H1 (cell line): ENCODE measurements at regions not wholly inside any gene's neighbourhood (a gene's known extent, or its start where the extent isn't known, plus 50 kb on each side); places are given as distances from the start of the nearest gene placed in this dataset.

ENCODE experiments used
- CTCF ChIA-PET: fragments of 300-600 bp; sonication (Branson Sonifier 250); formaldehyde crosslinking; loops from one replicate; lab custom pipeline; 2021; ENCODE audit not compliant: partially characterized antibody; lab: Charles Lee
- POLR2A ChIA-PET: fragments of 300-600 bp; sonication (Branson Sonifier 250); formaldehyde crosslinking; loops from one replicate; lab custom pipeline; 2021; ENCODE audit warnings: inconsistent platforms; ENCODE audit not compliant: partially characterized antibody; lab: Charles Lee
- DNase-seq, 2 experiments: peaks; one replicate each; pipeline versions ENCODE4 v3.0.0 to v3.0.0-alpha.2; 2010 to 2022; ENCODE audit warnings: low spot score in 2 of 2, low read depth in 1 of 2, mixed read lengths in 1 of 2
- FAIRE-seq: peaks from 2 replicates; lab custom pipeline; 2011; peaks lifted over from hg19 to GRCh38; lab: Jason Lieb, UNC
- H2AFZ ChIP-seq: 2 replicates; pipeline ENCODE4 v1.8.1; 2012; ENCODE audit warnings: low read length, inconsistent platforms
- H2AK5ac ChIP-seq: 2 replicates; pipeline ENCODE4 v1.6.1; 2013; ENCODE audit warnings: low read depth, low read length
- H2BK120ac ChIP-seq: replicated peaks from 2 replicates; pipeline ENCODE3; 2013; ENCODE audit warnings: low read depth, low read length, inconsistent platforms
- H2BK12ac ChIP-seq: 2 replicates; pipeline ENCODE4 v1.6.1; 2013; ENCODE audit warnings: low read depth, low read length
- H2BK15ac ChIP-seq: 2 replicates; pipeline ENCODE4 v1.6.1; 2013; ENCODE audit warnings: low read length
- H2BK20ac ChIP-seq: 2 replicates; pipeline ENCODE4 v1.6.1; 2013; ENCODE audit warnings: low read length
- H2BK5ac ChIP-seq: 2 replicates; pipeline ENCODE4 v1.6.1; 2013; ENCODE audit warnings: low read depth, low read length
- H3K14ac ChIP-seq: 2 replicates; pipeline ENCODE4 v1.6.1; 2013; ENCODE audit warnings: inconsistent platforms; ENCODE audit not compliant: insufficient read length
- H3K18ac ChIP-seq: 2 replicates; pipeline ENCODE4 v1.6.1; 2013; ENCODE audit warnings: low read length; ENCODE audit errors: extremely low read depth
- H3K23ac ChIP-seq: 2 replicates; pipeline ENCODE4 v1.6.1; 2013; ENCODE audit warnings: inconsistent platforms; ENCODE audit not compliant: insufficient read length
- H3K23me2 ChIP-seq: 2 replicates; pipeline ENCODE4 v1.6.1; 2013; ENCODE audit warnings: low read depth, low read length
- H3K27ac ChIP-seq: 2 replicates; pipeline ENCODE4 v1.6.1; 2011; ENCODE audit warnings: low read depth, low read length, inconsistent platforms
- H3K27me3 ChIP-seq, 4 experiments: replicated peaks in 1 of 4; 1 replicate in 1 of 4; 2 replicates in 3 of 4; pipeline versions ENCODE4 v1.6.1 to v1.8.1; 2011 to 2013; ENCODE audit warnings: low read length in 3 of 4, mild to moderate bottlenecking in 3 of 4, inconsistent platforms in 2 of 4, mixed read lengths in 2 of 4, moderate library complexity in 1 of 4; ENCODE audit not compliant: control insufficient read depth in 3 of 4, insufficient read depth in 3 of 4; ENCODE audit errors: extremely low read depth in 1 of 4
- H3K36me3 ChIP-seq, 4 experiments: 2 replicates each; pipeline versions ENCODE4 v1.6.1 to v1.8.1; 2011 to 2013; ENCODE audit warnings: mild to moderate bottlenecking in 4 of 4, low read length in 3 of 4, moderate library complexity in 2 of 4, control low read depth in 1 of 4, inconsistent platforms in 1 of 4; ENCODE audit not compliant: insufficient read depth in 4 of 4, control insufficient read depth in 2 of 4
- H3K4ac ChIP-seq: replicated peaks from 2 replicates; pipeline ENCODE3; 2013; ENCODE audit warnings: low read length, low read depth, mixed read lengths, inconsistent platforms; ENCODE audit not compliant: insufficient read length
- H3K4me1 ChIP-seq, 4 experiments: replicated peaks in 1 of 4; 1 replicate in 1 of 4; 2 replicates in 3 of 4; pipeline versions ENCODE4 v1.6.1 to v1.8.1; 2011 to 2013; ENCODE audit warnings: low read length in 3 of 4, inconsistent platforms in 2 of 4, mixed read lengths in 1 of 4; ENCODE audit not compliant: insufficient read depth in 4 of 4, control insufficient read depth in 3 of 4
- H3K4me2 ChIP-seq, 2 experiments: 2 replicates each; pipeline versions ENCODE4 v1.6.1 to v1.8.1; 2011 to 2013; ENCODE audit warnings: low read depth in 2 of 2, low read length in 2 of 2, control low read depth in 1 of 2, inconsistent platforms in 1 of 2, mild to moderate bottlenecking in 1 of 2; ENCODE audit not compliant: insufficient read depth in 1 of 2
- H3K4me3 ChIP-seq, 4 experiments: fragments of 200-600, 300-600 bp in 1 of 4; sonication (generic), shearing (Covaris generic), sonication (Bioruptor Twin) in 1 of 4; 2 replicates each; pipeline versions ENCODE4 v1.5.1 to v1.8.1; 2011 to 2016; ENCODE audit warnings: low read length in 4 of 4, low read depth in 3 of 4, control low read depth in 2 of 4, inconsistent platforms in 2 of 4, mild to moderate bottlenecking in 2 of 4, mixed read lengths in 1 of 4, moderate library complexity in 1 of 4; ENCODE audit not compliant: insufficient read depth in 2 of 4; ENCODE audit errors: extremely low read depth in 1 of 4
- H3K56ac ChIP-seq: replicated peaks from 2 replicates; pipeline ENCODE3; 2013; ENCODE audit warnings: low read depth, mild to moderate bottlenecking, mixed read lengths, low read length, inconsistent platforms; ENCODE audit not compliant: insufficient read length
- H3K79me1 ChIP-seq: 2 replicates; pipeline ENCODE4 v1.6.1; 2013; ENCODE audit warnings: low read depth, low read length, control low read depth
- H3K79me2 ChIP-seq, 2 experiments: 2 replicates each; pipeline versions ENCODE4 v1.6.1 to v1.8.1; 2012 to 2013; ENCODE audit warnings: low read length in 2 of 2, mild to moderate bottlenecking in 2 of 2, inconsistent platforms in 1 of 2; ENCODE audit not compliant: insufficient read depth in 2 of 2, control insufficient read depth in 1 of 2
- H3K9ac ChIP-seq, 4 experiments: replicated peaks in 1 of 4; 1 replicate in 1 of 4; 2 replicates in 3 of 4; pipeline versions ENCODE4 v1.6.1 to v1.8.1; 2011 to 2013; ENCODE audit warnings: low read depth in 3 of 4, low read length in 3 of 4, control low read depth in 2 of 4, mild to moderate bottlenecking in 2 of 4, moderate library complexity in 2 of 4, inconsistent platforms in 1 of 4; ENCODE audit errors: extremely low read depth in 1 of 4
- H3K9me3 ChIP-seq, 2 experiments: 2 replicates each; pipeline versions ENCODE4 v1.6.1 to v1.8.1; 2012 to 2013; ENCODE audit warnings: mild to moderate bottlenecking in 2 of 2, moderate library complexity in 2 of 2, control low read depth in 1 of 2, inconsistent platforms in 1 of 2, low read depth in 1 of 2, low read length in 1 of 2, mixed read lengths in 1 of 2; ENCODE audit not compliant: insufficient read depth in 2 of 2
- H4K20me1 ChIP-seq, 2 experiments: replicated peaks in 1 of 2; 2 replicates each; pipeline versions ENCODE3 to v1.8.1; 2011 to 2013; ENCODE audit warnings: inconsistent platforms in 2 of 2, low read length in 2 of 2, mild to moderate bottlenecking in 1 of 2; ENCODE audit not compliant: insufficient read depth in 2 of 2, control insufficient read depth in 1 of 2
- H4K5ac ChIP-seq: 2 replicates; pipeline ENCODE4 v1.6.1; 2013; ENCODE audit warnings: low read length, low read depth, mixed read lengths, inconsistent platforms; ENCODE audit not compliant: insufficient read length
- H4K8ac ChIP-seq: 2 replicates; pipeline ENCODE4 v1.8.0; 2013; ENCODE audit warnings: mild to moderate bottlenecking, moderate library complexity, low read length, inconsistent platforms; ENCODE audit not compliant: insufficient read depth; ENCODE audit errors: extremely low read depth
- H4K91ac ChIP-seq: replicated peaks from 2 replicates; pipeline ENCODE3; 2013; ENCODE audit warnings: low read length, mixed read lengths, inconsistent platforms; ENCODE audit not compliant: insufficient read length
- BRCA1 ChIP-seq: IDR thresholded peaks from 2 replicates; pipeline ENCODE4 v1.6.1; 2012; ENCODE audit warnings: low read depth, low read length, improper control_type of control experiment
- CHD1 ChIP-seq: IDR thresholded peaks from 2 replicates; pipeline ENCODE4 v1.6.1; 2012; ENCODE audit warnings: low read depth, low read length, improper control_type of control experiment
- EP300 ChIP-seq, 2 experiments: IDR thresholded peaks; 1 replicate in 1 of 2; 2 replicates in 1 of 2; pipeline ENCODE4 v1.6.1; 2011 to 2012; ENCODE audit warnings: low read depth in 2 of 2, low read length in 2 of 2, mild to moderate bottlenecking in 2 of 2, borderline replicate concordance in 1 of 2, inconsistent platforms in 1 of 2, moderate library complexity in 1 of 2
- KDM1A ChIP-seq: fragments of 200-600, 300-600 bp; sonication (generic); IDR thresholded peaks from 2 replicates; pipeline ENCODE4 v1.7.1; 2016; ENCODE audit warnings: mild to moderate bottlenecking, low read length, borderline replicate concordance
- KDM5A ChIP-seq: fragments of 200-600 bp; IDR thresholded peaks from 2 replicates; pipeline ENCODE4 v1.7.1; 2012; ENCODE audit warnings: mild to moderate bottlenecking, low read length, inconsistent platforms, mixed read lengths
- SAP30 ChIP-seq: fragments of 300-600 bp; sonication (generic); IDR thresholded peaks from 2 replicates; pipeline ENCODE4 v1.7.1; 2012; ENCODE audit warnings: low read length, moderate library complexity, mild to moderate bottlenecking, inconsistent platforms; ENCODE audit not compliant: insufficient read depth, insufficient replicate concordance
- TCF12 ChIP-seq: IDR thresholded peaks from 2 replicates; pipeline ENCODE4 v1.6.1; 2011; ENCODE audit warnings: low read depth, mild to moderate bottlenecking, low read length
- WGBS, 2 experiments: shearing (Covaris generic) in 1 of 2; methylation state at CpG; one replicate each; pipeline versions ENCODE4 v1.1.6 to v1.1.7; 2013 to 2015; ENCODE audit warnings: low lambda C conversion rate in 2 of 2, mixed read lengths in 2 of 2, inconsistent platforms in 1 of 2, low coverage in 1 of 2, missing lambda C conversion rate in 1 of 2; ENCODE audit not compliant: insufficient replicate concordance in 2 of 2, insufficient coverage in 1 of 2, insufficient read length in 1 of 2; ENCODE audit errors: extremely low coverage in 1 of 2, missing lambda C conversion rate in 1 of 2; 5-methylcytosine and 5-hydroxymethylcytosine counted together
- TF ChIP-seq, protein P1 (sequence below), 3 experiments: IDR thresholded peaks; 1 replicate in 2 of 3; 2 replicates in 1 of 3; pipeline versions ENCODE4 v1.5.1 to v1.6.1; 2011; ENCODE audit warnings: low read length in 3 of 3, mild to moderate bottlenecking in 3 of 3, inconsistent platforms in 2 of 3, low read depth in 1 of 3, moderate library complexity in 1 of 3; ENCODE audit not compliant: insufficient read depth in 1 of 3; ENCODE audit errors: control extremely low read depth in 1 of 3

DNA sequence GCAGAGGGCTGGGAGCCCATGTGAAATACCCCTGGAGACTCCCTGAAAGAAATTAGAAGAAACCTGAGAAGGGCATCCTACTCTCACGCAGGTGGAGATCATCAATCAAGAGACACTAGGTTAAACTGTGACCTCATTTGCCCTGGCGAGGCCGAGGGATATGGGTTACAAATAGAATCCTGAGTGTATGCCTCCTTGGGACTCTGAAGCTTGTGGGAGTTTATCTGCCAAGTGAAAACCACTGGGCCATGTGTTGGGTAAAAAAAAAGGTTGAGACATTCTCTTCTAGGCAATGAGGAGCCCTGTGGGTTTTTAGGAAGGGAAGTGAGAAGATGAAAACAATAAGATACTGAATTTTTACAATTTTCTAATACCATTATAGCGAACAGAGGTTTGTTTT is 160.7 kb upstream of the ARID2 start:
- H2BK20ac ChIP-seq, result no peak overlapping the region
- no peaks in the 10 kb centered on the region for H3K23me2 ChIP-seq
- no peak overlapping the region for H2BK5ac ChIP-seq
- H3K9me3 ChIP-seq, result no peaks in the 10 kb centered on the region
- H2BK15ac ChIP-seq, result no peak overlapping the region
- no peak overlapping the region for H2AK5ac ChIP-seq
- no peak overlapping the region for H3K4ac ChIP-seq
- H4K91ac ChIP-seq, result no peak overlapping the region
- no peak overlapping the region for H2BK12ac ChIP-seq
- ChIA-PET CTCF (no interaction called here), POLR2A (interaction anchor here (0.5 kb wide), 1 partner anchor 241 kb away, joined by 3 read pairs; no protein-coding TSS in a partner anchor)
- H3K14ac ChIP-seq, result no peak overlapping the region
- no peak overlapping the region for H3K4me3 ChIP-seq
- WGBS, 2 experiments, result 86% methylated on average over 4 of the region's 4 CpGs; no CpG with 5 or more reads in 1 of the 2 experiments
- DNase-seq (no peak), FAIRE-seq (no peak)
- H3K79me1 ChIP-seq, result no peaks in the 10 kb centered on the region
- H3K18ac ChIP-seq, result no peak overlapping the region
- no peak overlapping the region for H3K23ac ChIP-seq
- no peaks in the 10 kb centered on the region for H4K20me1 ChIP-seq
- no peaks in the 10 kb centered on the region for H3K79me2 ChIP-seq
- H3K27me3 ChIP-seq, result no peaks in the 10 kb centered on the region
- H3K9ac ChIP-seq, result no peak overlapping the region
- no peak overlapping the region for H4K5ac ChIP-seq
- H4K8ac ChIP-seq, result no peak overlapping the region
- no peak overlapping the region for H2AFZ ChIP-seq
- H3K36me3 ChIP-seq, result no peaks in the 10 kb centered on the region
- H3K56ac ChIP-seq, result no peak overlapping the region
- H3K27ac ChIP-seq, result no peak overlapping the region
- H2BK120ac ChIP-seq, result no peak overlapping the region
- TF ChIP-seq KDM1A, result no peak
- TF ChIP-seq CHD1, result no peak
- no peak for TF ChIP-seq KDM5A
- TF ChIP-seq, protein P1, sequence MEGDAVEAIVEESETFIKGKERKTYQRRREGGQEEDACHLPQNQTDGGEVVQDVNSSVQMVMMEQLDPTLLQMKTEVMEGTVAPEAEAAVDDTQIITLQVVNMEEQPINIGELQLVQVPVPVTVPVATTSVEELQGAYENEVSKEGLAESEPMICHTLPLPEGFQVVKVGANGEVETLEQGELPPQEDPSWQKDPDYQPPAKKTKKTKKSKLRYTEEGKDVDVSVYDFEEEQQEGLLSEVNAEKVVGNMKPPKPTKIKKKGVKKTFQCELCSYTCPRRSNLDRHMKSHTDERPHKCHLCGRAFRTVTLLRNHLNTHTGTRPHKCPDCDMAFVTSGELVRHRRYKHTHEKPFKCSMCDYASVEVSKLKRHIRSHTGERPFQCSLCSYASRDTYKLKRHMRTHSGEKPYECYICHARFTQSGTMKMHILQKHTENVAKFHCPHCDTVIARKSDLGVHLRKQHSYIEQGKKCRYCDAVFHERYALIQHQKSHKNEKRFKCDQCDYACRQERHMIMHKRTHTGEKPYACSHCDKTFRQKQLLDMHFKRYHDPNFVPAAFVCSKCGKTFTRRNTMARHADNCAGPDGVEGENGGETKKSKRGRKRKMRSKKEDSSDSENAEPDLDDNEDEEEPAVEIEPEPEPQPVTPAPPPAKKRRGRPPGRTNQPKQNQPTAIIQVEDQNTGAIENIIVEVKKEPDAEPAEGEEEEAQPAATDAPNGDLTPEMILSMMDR (IDR thresholded peaks at IDR 0.05; ENCODE audit: control extremely low read depth in 1 of 3, insufficient read depth in 1 of 3, low read depth in 1 of 3, low read length in 3 of 3), result no peak
- TF ChIP-seq TCF12, result no peak
- no peak for TF ChIP-seq SAP30
- no peak for TF ChIP-seq EP300 (IDR thresholded peaks at IDR 0.05; ENCODE audit: borderline replicate concordance in 1 of 2, low read depth in 2 of 2, low read length in 2 of 2)
- no peak for TF ChIP-seq BRCA1
- H3K4me2 ChIP-seq, result no peak overlapping the region
- no peaks in the 10 kb centered on the region for H3K4me1 ChIP-seq
